ENCODE measurements at regions not wholly inside any gene's neighbourhood (a gene's known extent, or its start where the extent isn't known, plus 50 kb on each side); places are given as distances from the start of the nearest gene placed in this dataset.
"Not testable (repeated sequence)": the region's sequence is repeated elsewhere in the genome, so short reads cannot be mapped to it uniquely, and the experiment has no call there.

DNA sequence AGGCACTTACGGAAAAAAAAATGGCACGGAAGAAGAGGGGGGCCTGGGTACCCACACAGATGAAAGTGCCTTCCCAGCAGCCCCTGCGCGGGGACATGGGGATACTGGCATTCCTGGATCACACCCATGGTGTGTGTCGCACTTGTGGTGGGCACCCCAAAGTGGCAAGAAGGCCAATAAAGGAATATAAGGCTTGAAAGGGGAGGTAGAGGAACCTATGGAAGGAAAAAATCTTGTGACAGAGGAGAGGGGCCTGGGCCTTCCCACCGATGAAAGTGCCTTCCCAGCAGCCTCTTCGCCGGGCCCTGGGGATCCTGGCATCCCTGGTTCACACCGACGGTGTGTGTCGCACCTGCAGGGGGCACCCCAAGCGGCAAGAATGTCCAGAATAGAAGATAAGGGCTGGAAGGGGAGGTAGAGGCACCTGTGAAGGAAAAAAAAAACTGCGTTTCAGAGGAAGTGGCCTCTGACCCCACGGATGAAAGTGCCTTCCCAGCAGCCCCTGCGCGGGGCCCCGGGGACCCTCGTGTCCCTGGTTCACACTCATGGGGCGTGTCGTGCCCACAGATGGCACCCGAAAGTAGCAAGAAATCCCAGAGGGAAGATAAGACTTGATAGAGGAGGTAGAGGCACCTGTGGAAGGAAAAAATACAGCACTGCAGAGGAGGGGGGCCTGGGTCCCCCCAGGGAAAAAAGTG, 284.0 kb downstream of the ALG10 start:
- DNase-seq (no peak), ATAC-seq (no peak)
- peaks cover 58% of the 10 kb centered on the region for H3K9me3 Mint-ChIP-seq
- H3K36me3 Mint-ChIP-seq (ENCODE audit: low read depth): peaks cover 2% of the 10 kb centered on the region
- no peaks in the 10 kb centered on the region for H3K27me3 Mint-ChIP-seq
- H3K27ac Mint-ChIP-seq: no peak overlapping the region
- no peaks in the 10 kb centered on the region for H3K4me1 Mint-ChIP-seq
- H3K4me3 Mint-ChIP-seq: no peak overlapping the region

DNA sequence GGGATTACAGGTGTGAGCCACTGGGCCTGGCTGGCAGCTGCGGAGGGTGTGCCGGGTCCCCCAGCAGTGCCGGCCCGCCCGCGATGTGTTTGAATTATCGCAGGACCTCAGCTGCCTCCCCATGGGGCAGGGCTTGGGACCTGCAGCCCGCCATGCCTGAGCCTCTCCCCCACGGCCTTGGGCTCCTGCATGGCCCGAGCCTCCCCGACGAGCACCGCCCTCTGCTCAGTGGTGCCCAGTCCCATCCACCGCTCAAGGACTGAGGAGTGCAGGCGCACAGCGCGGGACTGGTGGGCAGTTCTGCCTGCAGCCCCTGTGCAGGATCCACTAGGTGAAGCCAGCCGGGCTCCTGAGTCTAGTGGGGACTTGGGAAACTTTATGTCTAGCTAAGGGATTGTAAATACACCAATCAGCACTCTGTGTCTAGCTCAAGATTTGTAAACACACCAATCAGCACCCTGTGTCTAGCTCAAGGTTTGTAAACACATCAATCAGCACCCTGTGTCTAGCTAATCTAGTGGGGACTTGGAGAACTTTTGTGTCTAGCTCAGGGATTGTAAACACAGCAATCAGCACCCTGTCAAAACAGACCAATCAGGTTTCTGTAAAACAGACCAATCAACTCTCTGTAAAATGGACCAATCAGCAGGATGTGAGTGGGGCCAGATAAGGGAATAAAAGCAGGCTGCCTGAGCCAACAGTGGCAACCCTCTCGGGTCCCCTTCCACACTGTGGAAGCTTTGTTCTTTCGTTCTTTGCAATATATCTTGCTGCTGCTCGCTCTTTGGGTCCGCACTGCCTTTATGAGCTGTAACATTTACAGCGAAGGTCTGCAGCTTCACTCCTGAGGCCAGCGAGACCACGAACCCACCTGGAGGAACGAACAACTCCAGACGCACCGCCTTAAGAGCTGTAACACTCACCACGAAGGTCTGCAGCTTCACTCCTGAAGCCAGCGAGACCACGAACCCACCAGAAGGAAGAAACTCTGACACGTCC, 287.8 kb downstream of the ALG10 start:
- not testable (repeated sequence) for DNase-seq; H3K36me3 Mint-ChIP-seq (ENCODE audit: low read depth); H3K27me3 Mint-ChIP-seq; H3K4me3 Mint-ChIP-seq; H3K27ac Mint-ChIP-seq; H3K4me1 Mint-ChIP-seq; ATAC-seq
- H3K9me3 Mint-ChIP-seq: peaks cover 52% of the 10 kb centered on the region

DNA sequence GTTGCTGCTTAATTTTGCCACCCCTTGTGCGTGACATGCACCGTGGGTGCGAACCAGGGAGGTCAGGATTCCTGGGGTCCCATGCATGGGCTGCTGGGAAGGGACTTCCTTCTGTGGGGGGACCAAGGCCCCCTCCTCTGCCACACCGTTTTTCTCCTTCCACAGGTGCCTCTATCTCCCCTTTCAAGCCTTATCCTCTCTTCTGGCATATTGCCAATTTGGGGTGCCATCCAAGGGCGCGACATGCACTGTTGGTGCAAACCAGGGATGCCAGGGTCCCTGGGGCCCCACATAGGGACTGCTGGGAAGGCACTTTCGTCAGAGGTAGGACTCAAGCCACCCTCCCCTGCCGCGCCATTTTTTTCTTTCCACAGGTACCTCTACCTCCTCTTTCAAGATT, 289.0 kb downstream of the ALG10 start:
- Mint-ChIP-seq H3K36me3 (ENCODE audit: low read depth) (no peaks in the 10 kb centered on the region), H3K27ac (no peak overlapping the region), H3K27me3 (no peaks in the 10 kb centered on the region), H3K9me3 (peaks cover 45% of the 10 kb centered on the region), H3K4me3 (no peak overlapping the region), H3K4me1 (no peaks in the 10 kb centered on the region)
- ATAC-seq (no peak), DNase-seq (no peak)

DNA sequence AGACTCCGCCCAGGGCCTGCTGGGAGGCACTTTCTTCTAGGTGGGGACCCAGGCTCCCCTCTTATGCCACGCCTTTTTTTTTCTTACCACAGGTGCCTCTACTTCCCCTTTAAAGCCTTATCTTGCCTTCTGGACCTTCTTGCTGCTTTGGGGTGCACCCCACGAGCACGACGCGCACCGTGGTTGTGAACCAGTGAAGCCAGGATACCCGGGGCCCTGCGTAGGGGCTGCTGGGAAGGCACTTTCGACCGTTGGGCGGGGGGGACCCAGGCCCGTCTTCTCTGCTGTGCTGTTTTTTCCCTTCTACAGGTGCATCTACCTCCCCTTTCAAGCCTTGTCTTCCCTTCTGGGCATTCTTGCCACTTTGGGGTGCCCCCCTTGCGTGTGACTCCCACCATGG, 305.4 kb downstream of the ALG10 start:
- Mint-ChIP-seq H3K9me3 (peaks cover 48% of the 10 kb centered on the region), H3K36me3 (ENCODE audit: low read depth) (peaks cover 2% of the 10 kb centered on the region), H3K4me3 (no peak overlapping the region), H3K27ac (no peak overlapping the region), H3K4me1 (no peaks in the 10 kb centered on the region), H3K27me3 (no peaks in the 10 kb centered on the region)
- ATAC-seq (no peak), DNase-seq (no peak)

DNA sequence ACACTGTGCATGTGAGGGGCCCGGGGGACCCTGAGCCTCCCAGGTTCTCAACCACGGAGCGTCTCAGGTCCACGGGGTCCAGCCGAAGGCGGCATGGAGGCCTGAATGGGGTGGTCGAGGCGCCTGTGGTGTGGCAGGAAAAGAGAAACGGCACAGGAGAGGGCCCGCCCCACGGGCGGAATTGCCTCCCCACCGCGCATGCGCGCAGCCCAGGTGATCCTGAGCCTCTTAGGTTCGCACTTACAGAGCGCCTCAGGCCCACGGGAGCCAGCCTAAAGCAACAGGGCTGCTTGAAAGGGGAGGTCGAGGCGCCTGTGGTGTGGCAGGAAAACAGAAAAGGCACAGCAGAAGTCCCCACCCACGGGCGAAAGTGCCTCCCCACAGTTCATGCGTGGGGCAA, 311.0 kb downstream of the ALG10 start:
- no peaks in the 10 kb centered on the region for H3K27me3 Mint-ChIP-seq
- no peaks in the 10 kb centered on the region for H3K4me1 Mint-ChIP-seq
- H3K4me3 Mint-ChIP-seq: no peak overlapping the region
- DNase-seq (no peak), ATAC-seq (no peak)
- H3K36me3 Mint-ChIP-seq (ENCODE audit: low read depth): no peaks in the 10 kb centered on the region
- H3K27ac Mint-ChIP-seq: no peak overlapping the region
- peaks cover 14% of the 10 kb centered on the region for H3K9me3 Mint-ChIP-seq

DNA sequence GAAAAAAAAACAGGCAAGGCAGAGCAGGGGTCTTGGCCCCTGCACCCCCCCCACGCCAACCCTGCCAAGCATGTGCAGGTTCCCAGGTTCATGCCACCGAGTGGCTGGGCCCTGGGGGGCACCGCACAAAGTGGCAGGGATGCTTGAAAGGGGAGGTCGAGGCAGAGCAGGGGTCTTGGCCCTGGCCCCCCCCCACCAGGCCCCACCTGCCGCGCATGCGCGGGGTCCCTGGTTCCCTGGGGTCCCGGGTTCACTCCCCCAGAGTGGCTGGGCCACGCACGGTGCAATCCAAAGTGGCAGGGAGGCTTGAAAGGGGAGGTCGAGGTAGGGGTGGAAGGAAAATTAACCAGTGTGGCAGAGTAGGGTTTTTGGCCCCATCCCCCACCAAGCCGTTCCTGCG, 312.2 kb downstream of the ALG10 start:
- Mint-ChIP-seq H3K9me3 (peaks cover 4% of the 10 kb centered on the region), H3K27me3 (no peaks in the 10 kb centered on the region), H3K27ac (no peak overlapping the region), H3K4me1 (no peaks in the 10 kb centered on the region), H3K4me3 (no peak overlapping the region), H3K36me3 (ENCODE audit: low read depth) (no peaks in the 10 kb centered on the region)
- ATAC-seq (no peak), DNase-seq (no peak)

DNA sequence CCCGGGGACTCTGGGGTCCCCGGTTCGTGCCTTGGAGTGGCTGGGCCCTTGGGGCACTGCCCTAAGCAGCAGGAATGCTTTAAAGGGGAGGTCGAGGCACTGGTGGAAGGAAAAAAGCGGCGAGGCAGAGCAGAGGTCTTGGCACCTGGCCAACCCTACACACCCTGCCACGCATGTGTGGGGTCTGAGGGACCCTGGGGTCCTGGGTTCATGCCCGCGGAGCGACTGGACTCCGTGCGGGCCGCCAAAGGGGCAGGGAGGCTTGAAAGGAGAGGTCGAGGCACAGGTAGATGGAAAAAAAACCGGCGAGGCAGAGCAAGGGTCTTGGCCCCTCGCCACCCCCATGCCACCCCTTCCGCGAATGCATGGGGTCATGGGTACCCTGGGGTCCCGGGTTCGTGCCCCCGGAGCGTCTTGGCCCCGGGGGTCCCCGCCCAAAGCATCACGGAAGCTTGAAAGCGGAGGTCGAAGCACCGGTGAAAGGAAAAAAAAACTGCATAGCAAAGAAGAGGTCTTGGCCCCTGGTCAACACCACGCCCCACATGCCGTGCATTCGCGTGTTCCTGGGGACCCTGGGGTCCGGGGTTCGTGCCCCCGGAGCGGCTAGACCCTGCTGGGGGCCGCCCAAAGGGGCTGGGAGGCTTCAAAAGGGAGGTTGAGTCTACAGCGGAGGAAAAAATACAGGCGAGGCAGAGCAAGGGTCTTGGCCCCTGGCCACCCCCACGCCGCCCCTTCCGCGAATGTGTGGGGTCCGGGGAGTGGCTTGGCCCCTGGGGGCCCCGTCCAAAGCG, 312.9 kb downstream of the ALG10 start:
- Mint-ChIP-seq H3K9me3 (no peaks in the 10 kb centered on the region), H3K36me3 (ENCODE audit: low read depth) (no peaks in the 10 kb centered on the region), H3K4me3 (no peak overlapping the region), H3K27me3 (no peaks in the 10 kb centered on the region), H3K4me1 (no peaks in the 10 kb centered on the region), H3K27ac (no peak overlapping the region)
- DNase-seq (no peak), ATAC-seq (no peak)

DNA sequence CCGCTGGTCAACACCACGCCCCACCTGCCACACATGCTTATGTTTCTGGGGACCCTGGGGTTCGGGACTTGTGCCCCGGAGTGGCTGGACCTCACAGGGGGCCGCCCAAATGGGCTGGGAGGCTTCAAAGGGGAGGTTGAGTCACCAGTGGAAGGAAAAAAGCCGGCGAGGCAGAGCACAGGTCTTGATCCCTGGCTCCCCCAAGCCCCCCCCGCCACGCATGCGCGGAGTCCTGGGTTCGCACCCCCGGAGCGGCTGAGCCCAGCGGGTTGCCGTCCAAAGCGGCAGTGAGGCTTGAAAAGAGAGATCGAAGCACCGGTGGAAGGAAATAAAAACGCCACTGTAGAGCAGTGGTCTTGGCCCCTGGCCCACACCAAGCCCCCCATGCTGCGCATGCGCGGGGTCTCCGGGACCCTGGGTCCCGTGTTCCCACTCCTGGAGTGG, 313.5 kb downstream of the ALG10 start:
- Mint-ChIP-seq H3K27ac (no peak overlapping the region), H3K36me3 (ENCODE audit: low read depth) (no peaks in the 10 kb centered on the region), H3K4me3 (no peak overlapping the region), H3K4me1 (no peaks in the 10 kb centered on the region), H3K9me3 (no peaks in the 10 kb centered on the region), H3K27me3 (no peaks in the 10 kb centered on the region)
- ATAC-seq (no peak), DNase-seq (no peak)

DNA sequence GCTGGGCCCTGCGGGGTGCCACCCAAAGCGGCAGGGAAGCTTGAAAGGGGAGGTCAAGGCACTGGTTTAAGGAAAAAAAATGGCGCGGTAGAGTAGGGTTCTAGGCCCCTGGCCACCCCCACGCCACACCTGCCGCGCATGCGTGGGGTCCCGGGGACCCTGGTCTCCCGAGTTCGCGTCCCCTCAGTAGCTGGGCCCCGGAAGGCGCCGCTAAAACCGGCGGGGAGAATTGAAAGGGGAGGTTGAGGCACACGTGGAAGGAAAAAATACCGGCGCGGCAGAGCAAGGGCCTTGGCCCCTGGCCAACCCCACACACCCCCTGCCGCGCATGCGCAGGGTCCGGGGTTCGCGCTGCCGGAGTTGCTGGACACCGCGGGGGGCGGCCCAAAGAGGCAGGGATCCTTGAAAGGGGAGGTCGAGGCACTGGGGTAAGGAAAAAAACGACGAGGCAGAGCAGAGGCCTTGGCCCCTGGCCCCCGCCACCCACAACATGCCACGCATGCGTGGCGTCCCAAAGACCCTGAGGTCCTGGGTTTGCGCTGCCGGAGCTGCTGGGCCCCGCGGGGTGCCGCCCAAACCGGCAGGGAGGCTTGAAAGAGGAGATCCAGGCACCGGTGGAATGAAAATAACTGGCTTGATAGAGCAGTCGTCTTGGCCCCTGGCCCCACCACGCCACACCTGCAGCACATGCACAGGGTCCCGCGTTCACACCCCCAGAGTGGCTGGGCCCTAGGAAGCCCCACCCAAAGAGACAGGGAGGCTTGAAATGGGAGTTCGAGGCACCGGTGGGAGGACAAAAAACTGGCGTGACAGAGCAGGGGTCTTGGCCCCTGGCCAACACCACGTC, 314.5 kb downstream of the ALG10 start:
- Mint-ChIP-seq H3K27ac (no peak overlapping the region), H3K27me3 (no peaks in the 10 kb centered on the region), H3K36me3 (ENCODE audit: low read depth) (no peaks in the 10 kb centered on the region), H3K4me3 (no peak overlapping the region), H3K4me1 (no peaks in the 10 kb centered on the region), H3K9me3 (no peaks in the 10 kb centered on the region)
- ATAC-seq (no peak), DNase-seq (no peak)

DNA sequence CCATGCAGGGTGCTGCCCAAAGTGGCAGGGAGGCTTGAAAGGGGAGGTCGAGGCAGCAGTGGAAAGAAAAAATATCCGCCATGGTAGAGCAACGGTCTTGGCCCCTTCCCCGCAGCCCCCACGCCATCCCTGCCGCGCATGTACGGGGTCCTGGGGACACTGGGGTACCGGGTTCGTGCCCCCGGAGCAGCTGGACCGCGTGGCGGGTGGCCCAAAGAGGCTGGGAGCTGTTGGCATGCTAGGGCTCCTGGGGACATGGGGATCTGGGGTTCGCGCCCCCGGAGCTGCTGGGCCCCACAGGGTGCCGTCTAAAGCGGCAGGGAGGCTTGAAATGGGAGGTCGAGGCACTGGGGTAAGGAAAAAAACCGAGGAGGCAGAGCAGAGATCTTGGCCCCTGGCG, 316.5 kb downstream of the ALG10 start:
- Mint-ChIP-seq H3K27ac (no peak overlapping the region), H3K36me3 (ENCODE audit: low read depth) (no peaks in the 10 kb centered on the region), H3K4me1 (no peaks in the 10 kb centered on the region), H3K27me3 (no peaks in the 10 kb centered on the region), H3K9me3 (no peaks in the 10 kb centered on the region), H3K4me3 (no peak overlapping the region)
- DNase-seq (no peak), ATAC-seq (no peak)

DNA sequence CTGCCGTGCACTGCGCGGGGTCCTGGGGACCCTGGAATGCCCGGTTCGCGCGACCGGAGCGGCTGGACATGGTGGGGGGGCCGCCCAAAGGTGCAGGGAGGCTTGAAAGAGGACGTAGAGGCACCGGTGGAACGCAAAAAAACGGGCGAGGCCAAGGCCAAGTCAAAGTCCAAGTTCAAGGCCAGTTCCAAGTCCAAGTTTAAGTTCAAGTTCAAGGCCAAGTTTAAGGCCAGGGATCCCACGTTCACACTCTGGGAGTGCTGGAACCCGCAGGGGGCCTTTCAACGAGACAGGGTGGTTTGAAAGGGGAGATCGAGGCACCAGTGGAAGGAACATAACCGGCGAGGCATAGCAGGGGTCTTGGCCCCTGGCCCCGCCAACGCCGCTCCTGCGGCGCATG, 317.6 kb downstream of the ALG10 start:
- no peak overlapping the region for H3K4me3 Mint-ChIP-seq
- H3K9me3 Mint-ChIP-seq: no peaks in the 10 kb centered on the region
- no peak overlapping the region for H3K27ac Mint-ChIP-seq
- DNase-seq (no peak), ATAC-seq (no peak)
- no peaks in the 10 kb centered on the region for H3K4me1 Mint-ChIP-seq
- no peaks in the 10 kb centered on the region for H3K27me3 Mint-ChIP-seq
- no peaks in the 10 kb centered on the region for H3K36me3 Mint-ChIP-seq (ENCODE audit: low read depth)

DNA sequence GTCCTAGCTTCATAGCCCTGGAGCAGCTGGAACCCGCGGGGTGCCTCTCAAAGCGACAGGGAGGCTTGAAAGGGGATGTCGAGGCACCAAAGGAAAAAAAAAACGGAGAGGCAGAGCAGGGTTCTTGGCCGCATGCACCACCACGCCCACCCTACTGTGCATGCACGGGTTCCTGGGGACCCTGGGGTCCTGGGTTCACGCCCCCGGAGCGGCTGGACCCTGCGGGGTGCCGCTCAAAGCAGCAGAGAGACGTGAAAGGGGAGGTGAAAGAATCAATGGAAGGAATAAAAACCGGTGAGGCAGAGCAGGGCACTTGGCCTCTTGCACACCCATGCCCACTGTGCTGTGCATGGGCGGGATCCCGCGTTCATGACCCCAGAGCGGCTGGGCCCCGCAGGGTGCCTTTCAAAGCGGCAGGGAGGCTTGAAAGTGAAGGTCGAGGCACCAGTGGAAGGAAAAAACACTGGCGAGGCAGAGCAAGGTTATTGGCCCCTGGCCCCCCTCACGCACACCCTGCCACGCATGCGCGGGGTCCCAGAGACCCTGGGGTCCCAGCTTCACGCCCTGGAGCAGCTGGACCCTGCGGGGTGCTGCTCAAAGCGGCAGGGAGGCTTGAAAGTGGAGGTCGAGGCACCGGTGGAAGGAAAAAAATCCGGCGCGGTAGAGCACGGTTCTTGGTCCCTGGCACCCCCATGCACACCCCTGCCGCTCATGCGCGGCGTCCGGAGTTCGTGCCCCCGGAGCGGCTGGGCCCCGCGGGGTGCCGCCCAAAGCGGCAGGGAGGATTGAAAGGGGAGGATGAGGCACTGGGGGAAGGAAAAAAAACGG, 318.5 kb downstream of the ALG10 start:
- Mint-ChIP-seq H3K4me1 (no peaks in the 10 kb centered on the region), H3K36me3 (ENCODE audit: low read depth) (no peaks in the 10 kb centered on the region), H3K9me3 (no peaks in the 10 kb centered on the region), H3K27me3 (no peaks in the 10 kb centered on the region), H3K4me3 (no peak overlapping the region), H3K27ac (no peak overlapping the region)
- ATAC-seq (no peak), DNase-seq (no peak)

DNA sequence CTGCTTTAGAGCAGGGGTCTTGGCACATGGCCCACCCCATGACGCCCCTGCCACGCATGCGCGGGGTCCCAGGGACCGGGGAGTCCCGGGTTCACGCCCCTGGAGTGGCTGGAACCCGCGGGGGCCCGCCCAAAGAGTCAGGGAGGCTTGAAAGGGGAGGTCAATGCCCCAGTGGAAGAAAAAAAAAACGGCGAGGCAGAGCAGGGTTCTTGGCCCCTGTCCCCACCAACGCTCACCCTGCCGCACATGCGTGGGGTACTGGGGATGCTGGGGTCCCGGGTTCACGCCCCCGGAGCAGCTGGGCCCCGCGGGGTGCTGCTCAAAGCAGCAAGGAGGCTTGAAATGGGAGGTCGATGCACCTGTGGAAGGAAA, 319.1 kb downstream of the ALG10 start:
- Mint-ChIP-seq H3K27ac (no peak overlapping the region), H3K4me1 (no peaks in the 10 kb centered on the region), H3K36me3 (ENCODE audit: low read depth) (no peaks in the 10 kb centered on the region), H3K9me3 (no peaks in the 10 kb centered on the region), H3K4me3 (no peak overlapping the region), H3K27me3 (no peaks in the 10 kb centered on the region)
- ATAC-seq (no peak), DNase-seq (no peak)
